ENCODE measurements at regions not wholly inside any gene's neighbourhood (a gene's known extent, or its start where the extent isn't known, plus 50 kb on each side); places are given as distances from the start of the nearest gene placed in this dataset.

DNA sequence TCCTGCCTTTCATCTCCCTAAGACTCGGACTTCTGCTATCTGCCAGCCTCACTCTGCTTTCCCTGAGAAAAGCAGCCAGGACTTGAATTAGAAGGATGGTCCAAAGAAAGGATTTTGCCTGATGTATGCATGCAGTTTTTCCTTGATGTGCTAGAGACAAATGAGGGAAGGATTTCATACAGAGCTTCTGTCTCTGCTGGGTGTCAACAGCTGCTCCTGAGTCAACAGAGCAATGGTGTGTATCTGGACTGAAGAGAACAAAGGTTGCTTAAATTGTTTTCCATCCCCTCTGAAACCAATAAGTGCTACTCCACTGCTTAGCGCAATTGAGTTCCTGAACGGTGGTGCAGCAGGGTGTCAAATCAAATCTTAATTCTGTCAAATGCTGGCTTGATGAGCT, 680.6 kb upstream of the C16orf82 start:
- BruUV-seq (replicated peaks) = no TSS peak
- H3K4me1 Mint-ChIP-seq (ENCODE audit: low read depth, unreplicated experiment) = no peaks in the 10 kb centered on the region
- peaks cover 14% of the 10 kb centered on the region for H3K9me3 Mint-ChIP-seq (ENCODE audit: low read depth, unreplicated experiment)
- no peaks in the 10 kb centered on the region for H3K27me3 Mint-ChIP-seq (ENCODE audit: unreplicated experiment)
- no peak overlapping the region for H3K27ac Mint-ChIP-seq (ENCODE audit: unreplicated experiment)
- no peaks in the 10 kb centered on the region for H3K36me3 Mint-ChIP-seq (ENCODE audit: insufficient read depth, unreplicated experiment)
- no peak overlapping the region for H3K4me3 Mint-ChIP-seq (ENCODE audit: low read depth, unreplicated experiment)
- no peak for DNase-seq
- CTCF ChIA-PET = no interaction called here
- TF ChIP-seq, protein P1, sequence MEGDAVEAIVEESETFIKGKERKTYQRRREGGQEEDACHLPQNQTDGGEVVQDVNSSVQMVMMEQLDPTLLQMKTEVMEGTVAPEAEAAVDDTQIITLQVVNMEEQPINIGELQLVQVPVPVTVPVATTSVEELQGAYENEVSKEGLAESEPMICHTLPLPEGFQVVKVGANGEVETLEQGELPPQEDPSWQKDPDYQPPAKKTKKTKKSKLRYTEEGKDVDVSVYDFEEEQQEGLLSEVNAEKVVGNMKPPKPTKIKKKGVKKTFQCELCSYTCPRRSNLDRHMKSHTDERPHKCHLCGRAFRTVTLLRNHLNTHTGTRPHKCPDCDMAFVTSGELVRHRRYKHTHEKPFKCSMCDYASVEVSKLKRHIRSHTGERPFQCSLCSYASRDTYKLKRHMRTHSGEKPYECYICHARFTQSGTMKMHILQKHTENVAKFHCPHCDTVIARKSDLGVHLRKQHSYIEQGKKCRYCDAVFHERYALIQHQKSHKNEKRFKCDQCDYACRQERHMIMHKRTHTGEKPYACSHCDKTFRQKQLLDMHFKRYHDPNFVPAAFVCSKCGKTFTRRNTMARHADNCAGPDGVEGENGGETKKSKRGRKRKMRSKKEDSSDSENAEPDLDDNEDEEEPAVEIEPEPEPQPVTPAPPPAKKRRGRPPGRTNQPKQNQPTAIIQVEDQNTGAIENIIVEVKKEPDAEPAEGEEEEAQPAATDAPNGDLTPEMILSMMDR (IDR thresholded peaks at IDR 0.05; ENCODE audit: unreplicated experiment) = no peak
- intact Hi-C loops (cut with micrococcal nuclease; ENCODE audit: unreplicated experiment) = no loop called here

DNA sequence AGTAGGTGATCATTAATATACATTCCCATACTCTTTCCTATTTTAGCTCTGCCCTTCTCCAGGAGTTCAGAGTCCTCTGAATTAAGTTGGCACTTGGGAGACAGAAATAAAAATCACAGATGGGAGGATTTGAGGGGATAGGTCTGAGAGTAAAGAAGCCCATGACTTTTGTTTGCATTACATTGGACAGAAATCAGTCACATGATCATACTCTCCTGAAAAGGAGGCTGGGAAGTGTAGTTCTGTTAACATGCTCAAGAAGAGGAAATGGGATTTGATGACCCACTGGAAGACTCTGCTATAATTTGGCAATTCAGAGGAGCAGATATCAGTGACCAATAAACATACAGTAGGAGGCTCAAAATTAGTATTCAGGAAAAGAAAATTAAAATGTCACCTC, 674.9 kb upstream of the C16orf82 start:
- DNase-seq = no peak
- H3K27ac Mint-ChIP-seq (ENCODE audit: unreplicated experiment) = no peak overlapping the region
- intact Hi-C loops (cut with micrococcal nuclease; ENCODE audit: unreplicated experiment) = no loop called here
- TF ChIP-seq, protein P1 (IDR thresholded peaks at IDR 0.05; ENCODE audit: unreplicated experiment) = no peak
- CTCF ChIA-PET = no interaction called here
- peaks cover 17% of the 10 kb centered on the region for H3K9me3 Mint-ChIP-seq (ENCODE audit: low read depth, unreplicated experiment)
- no peak overlapping the region for H3K4me3 Mint-ChIP-seq (ENCODE audit: low read depth, unreplicated experiment)
- H3K4me1 Mint-ChIP-seq (ENCODE audit: low read depth, unreplicated experiment) = no peaks in the 10 kb centered on the region
- no peaks in the 10 kb centered on the region for H3K36me3 Mint-ChIP-seq (ENCODE audit: insufficient read depth, unreplicated experiment)
- no peaks in the 10 kb centered on the region for H3K27me3 Mint-ChIP-seq (ENCODE audit: unreplicated experiment)
- BruUV-seq (replicated peaks) = no TSS peak

DNA sequence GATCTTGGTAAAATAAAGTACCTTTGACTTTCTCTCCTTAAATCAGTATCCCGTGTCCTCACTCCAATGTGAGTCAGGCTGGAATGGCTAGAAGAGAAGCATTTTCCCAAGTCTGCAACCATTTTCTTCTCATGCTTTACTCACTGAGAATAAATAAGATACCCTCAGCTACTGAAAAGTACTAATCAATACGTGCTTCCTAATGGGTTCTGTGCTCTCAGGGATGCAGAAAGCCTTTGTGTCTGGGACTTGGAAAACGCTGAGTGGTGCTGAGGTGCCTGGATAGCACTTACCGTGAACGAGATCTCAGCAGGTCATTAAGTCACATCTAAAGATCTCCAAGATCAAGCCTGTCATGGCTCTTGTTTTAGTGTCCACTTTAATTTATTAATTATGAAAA, 672.3 kb upstream of the C16orf82 start:
- CTCF ChIA-PET = no interaction called here
- no peak overlapping the region for H3K4me3 Mint-ChIP-seq (ENCODE audit: low read depth, unreplicated experiment)
- intact Hi-C loops (cut with micrococcal nuclease; ENCODE audit: unreplicated experiment) = no loop called here
- H3K27me3 Mint-ChIP-seq (ENCODE audit: unreplicated experiment) = no peaks in the 10 kb centered on the region
- DNase-seq = no peak
- no peaks in the 10 kb centered on the region for H3K4me1 Mint-ChIP-seq (ENCODE audit: low read depth, unreplicated experiment)
- no peaks in the 10 kb centered on the region for H3K36me3 Mint-ChIP-seq (ENCODE audit: insufficient read depth, unreplicated experiment)
- BruUV-seq (replicated peaks) = no TSS peak
- TF ChIP-seq, protein P1 (IDR thresholded peaks at IDR 0.05; ENCODE audit: unreplicated experiment) = no peak
- H3K9me3 Mint-ChIP-seq (ENCODE audit: low read depth, unreplicated experiment) = peaks cover 15% of the 10 kb centered on the region
- no peak overlapping the region for H3K27ac Mint-ChIP-seq (ENCODE audit: unreplicated experiment)

DNA sequence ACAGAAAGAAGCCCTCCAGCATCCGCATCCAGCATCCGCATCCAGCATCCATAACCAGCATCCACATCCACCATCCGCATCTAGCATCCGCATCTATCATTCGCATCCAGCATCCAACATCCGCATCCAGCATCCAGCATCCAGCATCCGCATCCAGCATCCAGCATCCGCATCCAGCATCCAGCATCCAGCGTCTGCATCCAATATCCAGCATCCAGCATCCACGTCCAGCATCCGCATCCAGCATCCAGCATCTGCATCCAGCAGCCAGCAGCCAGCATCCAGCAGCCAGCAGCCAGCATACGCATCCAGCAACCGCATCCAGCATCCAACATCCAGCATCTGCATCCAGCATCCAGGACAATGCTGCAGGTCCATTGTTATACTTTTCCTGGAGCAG, 671.0 kb upstream of the C16orf82 start:
- CTCF ChIA-PET = no interaction called here
- no peak for DNase-seq
- Mint-ChIP-seq H3K27ac (ENCODE audit: unreplicated experiment) (no peak overlapping the region), H3K27me3 (ENCODE audit: unreplicated experiment) (no peaks in the 10 kb centered on the region), H3K4me1 (ENCODE audit: low read depth, unreplicated experiment) (no peaks in the 10 kb centered on the region), H3K9me3 (ENCODE audit: low read depth, unreplicated experiment) (peaks cover 16% of the 10 kb centered on the region), H3K4me3 (ENCODE audit: low read depth, unreplicated experiment) (no peak overlapping the region), H3K36me3 (ENCODE audit: insufficient read depth, unreplicated experiment) (no peaks in the 10 kb centered on the region)
- intact Hi-C loops (cut with micrococcal nuclease; ENCODE audit: unreplicated experiment) = no loop called here
- TF ChIP-seq, protein P1 (IDR thresholded peaks at IDR 0.05; ENCODE audit: unreplicated experiment) = no peak
- BruUV-seq (replicated peaks) = no TSS peak

All from Calu3 (cell line).